ENCODE measurements at regions not wholly inside any gene's neighbourhood (a gene's known extent, or its start where the extent isn't known, plus 50 kb on each side); places are given as distances from the start of the nearest gene placed in this dataset.

DNA sequence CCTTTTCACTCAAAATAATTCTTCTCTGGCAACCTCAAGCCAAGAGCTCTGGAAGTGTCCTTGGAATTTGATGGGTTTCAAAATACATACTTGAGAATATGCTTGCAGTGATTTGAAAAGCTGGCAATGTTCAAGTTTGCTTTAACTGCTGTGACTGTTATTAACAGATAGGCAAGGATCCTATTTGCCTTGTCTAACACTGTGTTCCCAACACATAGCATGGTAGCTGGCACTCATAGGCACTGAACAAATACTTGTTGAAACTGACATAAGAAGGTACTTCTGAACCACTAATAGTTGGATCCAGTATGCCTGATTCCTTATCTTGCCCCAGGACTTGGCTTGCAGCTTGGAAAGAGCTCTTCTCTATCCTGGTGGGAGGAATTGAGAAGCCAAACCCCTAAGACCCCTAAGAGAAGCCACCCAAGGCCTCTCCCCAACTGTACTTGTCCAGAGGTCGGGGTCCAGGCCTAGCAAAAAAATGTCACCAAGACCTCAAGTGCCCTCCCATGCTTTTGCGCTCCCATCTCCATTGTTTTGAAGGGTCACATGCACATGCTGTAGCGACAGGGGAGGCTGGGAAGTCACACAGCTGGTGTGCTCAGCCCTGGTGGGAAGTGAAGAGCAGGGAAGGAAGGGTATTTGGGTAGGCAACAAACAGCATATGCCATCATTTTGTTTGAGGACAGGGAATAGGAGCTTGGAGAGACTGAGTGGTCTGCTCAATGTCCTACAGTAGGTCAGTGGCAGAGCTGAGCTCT, 118.4 kb upstream of the HAAO start:
- 93% methylated on average over 3 of the region's 3 CpGs for WGBS
- Histone ChIP-seq H3K27me3 (ENCODE audit: control insufficient read depth in 4 of 4, insufficient read depth in 4 of 4, low read length in 3 of 4) (no peaks in the 10 kb centered on the region), H3K4me3 (ENCODE audit: low read depth in 1 of 3, low read length in 3 of 3) (no peak overlapping the region), H3K9me3 (ENCODE audit: control insufficient read depth in 4 of 4, low read length in 3 of 4) (no peaks in the 10 kb centered on the region), H3K27ac (ENCODE audit: low read depth in 1 of 2, low read length in 2 of 2) (no peak overlapping the region), H3K4me1 (ENCODE audit: control insufficient read depth in 4 of 4, insufficient read depth in 4 of 4, low read length in 3 of 4) (peaks cover 0 to 15% (median 4%) of the 10 kb centered on the region in 4 donors), H3K36me3 (ENCODE audit: control insufficient read depth in 4 of 4, insufficient read depth in 3 of 4, low read depth in 1 of 4, low read length in 3 of 4) (no peaks in the 10 kb centered on the region), H3K9ac (ENCODE audit: low read depth in 1 of 2, low read length in 2 of 2) (no peak overlapping the region)
- TF ChIP-seq SP1 (IDR thresholded peaks at IDR 0.05), result no peak
- no peak for TF ChIP-seq NR2F2 (IDR thresholded peaks at IDR 0.05)
- no peak for TF ChIP-seq YY1 (IDR thresholded peaks at IDR 0.05)
- no peak for DNase-seq (ENCODE audit: low spot score)

GRCh38 chr2:42909966-42910365, 117.6 kb upstream of the HAAO start:
- H3K4me3 ChIP-seq (ENCODE audit: low read depth in 1 of 3, low read length in 3 of 3), result no peak overlapping the region
- no peak for TF ChIP-seq HNF4G (IDR thresholded peaks at IDR 0.05)
- no peak for TF ChIP-seq RXRA (IDR thresholded peaks at IDR 0.05)
- no peak for TF ChIP-seq JUND (IDR thresholded peaks at IDR 0.05)
- no peak for TF ChIP-seq HNF4A (conservative IDR thresholded peaks at IDR 0.05)
- no peak for TF ChIP-seq MAX (IDR thresholded peaks at IDR 0.05)
- TF ChIP-seq EGR1 (IDR thresholded peaks at IDR 0.05; ENCODE audit: low read depth in 2 of 2), result no peak
- TF ChIP-seq, protein P1, sequence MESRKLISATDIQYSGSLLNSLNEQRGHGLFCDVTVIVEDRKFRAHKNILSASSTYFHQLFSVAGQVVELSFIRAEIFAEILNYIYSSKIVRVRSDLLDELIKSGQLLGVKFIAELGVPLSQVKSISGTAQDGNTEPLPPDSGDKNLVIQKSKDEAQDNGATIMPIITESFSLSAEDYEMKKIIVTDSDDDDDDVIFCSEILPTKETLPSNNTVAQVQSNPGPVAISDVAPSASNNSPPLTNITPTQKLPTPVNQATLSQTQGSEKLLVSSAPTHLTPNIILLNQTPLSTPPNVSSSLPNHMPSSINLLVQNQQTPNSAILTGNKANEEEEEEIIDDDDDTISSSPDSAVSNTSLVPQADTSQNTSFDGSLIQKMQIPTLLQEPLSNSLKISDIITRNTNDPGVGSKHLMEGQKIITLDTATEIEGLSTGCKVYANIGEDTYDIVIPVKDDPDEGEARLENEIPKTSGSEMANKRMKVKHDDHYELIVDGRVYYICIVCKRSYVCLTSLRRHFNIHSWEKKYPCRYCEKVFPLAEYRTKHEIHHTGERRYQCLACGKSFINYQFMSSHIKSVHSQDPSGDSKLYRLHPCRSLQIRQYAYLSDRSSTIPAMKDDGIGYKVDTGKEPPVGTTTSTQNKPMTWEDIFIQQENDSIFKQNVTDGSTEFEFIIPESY (IDR thresholded peaks at IDR 0.05), result no peak
- TF ChIP-seq SP1 (IDR thresholded peaks at IDR 0.05), result no peak
- TF ChIP-seq, protein P2, sequence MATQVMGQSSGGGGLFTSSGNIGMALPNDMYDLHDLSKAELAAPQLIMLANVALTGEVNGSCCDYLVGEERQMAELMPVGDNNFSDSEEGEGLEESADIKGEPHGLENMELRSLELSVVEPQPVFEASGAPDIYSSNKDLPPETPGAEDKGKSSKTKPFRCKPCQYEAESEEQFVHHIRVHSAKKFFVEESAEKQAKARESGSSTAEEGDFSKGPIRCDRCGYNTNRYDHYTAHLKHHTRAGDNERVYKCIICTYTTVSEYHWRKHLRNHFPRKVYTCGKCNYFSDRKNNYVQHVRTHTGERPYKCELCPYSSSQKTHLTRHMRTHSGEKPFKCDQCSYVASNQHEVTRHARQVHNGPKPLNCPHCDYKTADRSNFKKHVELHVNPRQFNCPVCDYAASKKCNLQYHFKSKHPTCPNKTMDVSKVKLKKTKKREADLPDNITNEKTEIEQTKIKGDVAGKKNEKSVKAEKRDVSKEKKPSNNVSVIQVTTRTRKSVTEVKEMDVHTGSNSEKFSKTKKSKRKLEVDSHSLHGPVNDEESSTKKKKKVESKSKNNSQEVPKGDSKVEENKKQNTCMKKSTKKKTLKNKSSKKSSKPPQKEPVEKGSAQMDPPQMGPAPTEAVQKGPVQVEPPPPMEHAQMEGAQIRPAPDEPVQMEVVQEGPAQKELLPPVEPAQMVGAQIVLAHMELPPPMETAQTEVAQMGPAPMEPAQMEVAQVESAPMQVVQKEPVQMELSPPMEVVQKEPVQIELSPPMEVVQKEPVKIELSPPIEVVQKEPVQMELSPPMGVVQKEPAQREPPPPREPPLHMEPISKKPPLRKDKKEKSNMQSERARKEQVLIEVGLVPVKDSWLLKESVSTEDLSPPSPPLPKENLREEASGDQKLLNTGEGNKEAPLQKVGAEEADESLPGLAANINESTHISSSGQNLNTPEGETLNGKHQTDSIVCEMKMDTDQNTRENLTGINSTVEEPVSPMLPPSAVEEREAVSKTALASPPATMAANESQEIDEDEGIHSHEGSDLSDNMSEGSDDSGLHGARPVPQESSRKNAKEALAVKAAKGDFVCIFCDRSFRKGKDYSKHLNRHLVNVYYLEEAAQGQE (IDR thresholded peaks at IDR 0.05), result no peak
- TF ChIP-seq FOXA2 (IDR thresholded peaks at IDR 0.05), result no peak
- TF ChIP-seq RAD21 (IDR thresholded peaks at IDR 0.05), result no peak
- H3K9me3 ChIP-seq (ENCODE audit: control insufficient read depth in 4 of 4, low read length in 3 of 4), result no peaks in the 10 kb centered on the region
- H3K27ac ChIP-seq (ENCODE audit: low read depth in 1 of 2, low read length in 2 of 2), result no peak overlapping the region
- no peak for DNase-seq (ENCODE audit: low spot score)
- no peak overlapping the region for H3K9ac ChIP-seq (ENCODE audit: low read depth in 1 of 2, low read length in 2 of 2)
- no peaks in the 10 kb centered on the region for H3K36me3 ChIP-seq (ENCODE audit: control insufficient read depth in 4 of 4, insufficient read depth in 3 of 4, low read depth in 1 of 4, low read length in 3 of 4)
- peaks cover 0 to 15% (median 4%) of the 10 kb centered on the region in 4 donors for H3K4me1 ChIP-seq (ENCODE audit: control insufficient read depth in 4 of 4, insufficient read depth in 4 of 4, low read length in 3 of 4)
- WGBS, result 96% methylated on average over 7 of the region's 7 CpGs
- no peaks in the 10 kb centered on the region for H3K27me3 ChIP-seq (ENCODE audit: control insufficient read depth in 4 of 4, insufficient read depth in 4 of 4, low read length in 3 of 4)

All from liver (tissue), 7 donors.